BLaER1 treated with 17β-estradiol and CSF1 and Interleukin-3, amounts not matched to agents 10 nM and 100 nM (cell line): ENCODE measurements at regions not wholly inside any gene's neighbourhood (a gene's known extent, or its start where the extent isn't known, plus 50 kb on each side); places are given as distances from the start of the nearest gene placed in this dataset.

Experiments
- H3K27ac ChIP-seq, 11 experiments: shearing (Covaris generic); formaldehyde crosslinking; 2 replicates each; pipeline ENCODE4 v1.8.1; 2022
- H3K27me3 ChIP-seq, 11 experiments: shearing (Covaris generic); formaldehyde crosslinking; 2 replicates each; pipeline ENCODE4 v1.8.1; 2022
- H3K36me3 ChIP-seq, 11 experiments: shearing (Covaris generic); formaldehyde crosslinking; 2 replicates each; pipeline ENCODE4 v1.8.1; 2022
- H3K4me1 ChIP-seq, 10 experiments: shearing (Covaris generic); formaldehyde crosslinking; 2 replicates each; pipeline ENCODE4 v1.8.1; 2022
- H3K4me2 ChIP-seq, 11 experiments: shearing (Covaris generic); formaldehyde crosslinking; 2 replicates each; pipeline ENCODE4 v1.8.1; 2022
- H3K4me3 ChIP-seq, 10 experiments: shearing (Covaris generic); formaldehyde crosslinking; 2 replicates each; pipeline ENCODE4 v1.8.1; 2022
- H3K9ac ChIP-seq, 11 experiments: shearing (Covaris generic); formaldehyde crosslinking; 2 replicates each; pipeline ENCODE4 v1.8.1; 2022
- H3K9me3 ChIP-seq, 11 experiments: shearing (Covaris generic); formaldehyde crosslinking; replicated peaks in 1 of 11; 2 replicates each; pipeline ENCODE4 v1.8.1; 2022
- H4K20me1 ChIP-seq, 11 experiments: shearing (Covaris generic); formaldehyde crosslinking; 2 replicates each; pipeline ENCODE4 v1.8.1; 2022
- Cebpa-rat ChIP-seq, 11 experiments: shearing (Covaris generic); IDR thresholded peaks; 2 replicates each; pipeline ENCODE4 v1.8.1; 2022

DNA sequence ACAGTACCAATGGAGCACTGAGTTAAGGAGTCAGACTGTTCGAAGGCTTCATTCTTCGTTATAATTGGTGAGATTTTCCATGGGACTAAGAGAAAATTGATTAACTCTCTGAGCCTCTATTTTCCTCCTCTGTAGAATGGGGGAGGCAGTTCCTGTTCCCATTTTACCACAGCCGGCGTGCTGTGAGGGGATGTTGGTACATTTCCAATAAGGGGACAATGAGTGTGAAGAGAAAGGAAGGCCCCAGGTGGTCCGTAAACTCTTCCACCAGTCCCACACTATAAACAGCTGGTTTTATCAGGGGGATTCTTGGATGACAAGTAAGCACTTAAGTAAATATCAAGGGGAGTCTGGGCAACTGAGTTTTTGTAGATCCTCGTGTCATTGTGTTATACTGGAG lies 109.9 kb downstream of the DAD1 start:
- H3K36me3 ChIP-seq = peaks cover 0 to 25% (median 0%) of the 10 kb centered on the region in 11 experiments; a peak in 2 of 22 replicates
- no peaks in the 10 kb centered on the region for H3K9me3 ChIP-seq
- no peaks in the 10 kb centered on the region for H3K27me3 ChIP-seq
- H3K27ac ChIP-seq = peak overlapping the region in 8 of 11 experiments; percentile 81 to 98 (median 90); a peak in 17 of 22 replicates
- H3K4me2 ChIP-seq = peak overlapping the region; percentile 66 to 92 (median 77)
- H3K4me3 ChIP-seq = peak overlapping the region in 7 of 10 experiments; percentile 40 to 74 (median 58); a peak in 13 of 20 replicates
- H3K4me1 ChIP-seq = peaks cover 54 to 100% (median 97%) of the 10 kb centered on the region in 10 experiments
- H3K9ac ChIP-seq = peak overlapping the region in 9 of 11 experiments; percentile 41 to 92 (median 82); a peak in 17 of 22 replicates
- no peak for TF ChIP-seq Cebpa-rat (IDR thresholded peaks at IDR 0.05)
- H4K20me1 ChIP-seq = no peaks in the 10 kb centered on the region

DNA sequence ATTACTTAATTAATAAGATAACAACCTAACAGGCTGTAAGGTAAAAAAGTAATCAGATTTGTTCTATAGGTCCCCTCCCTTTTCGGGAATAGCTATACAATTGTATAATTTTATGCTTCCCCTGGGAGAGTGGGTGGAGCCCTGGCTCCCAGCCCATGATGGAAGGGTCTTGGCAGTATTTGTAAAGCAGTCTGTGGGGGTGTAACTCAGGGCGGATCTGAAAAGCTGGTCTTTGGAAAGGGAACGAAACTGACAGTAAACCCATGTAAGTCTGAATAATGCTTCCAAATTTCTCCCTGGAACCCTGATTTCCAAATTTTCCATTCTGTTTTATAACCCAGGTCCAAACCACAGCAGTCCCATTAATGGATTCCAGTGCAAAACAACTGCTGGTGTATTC lies 110.4 kb downstream of the DAD1 start:
- Histone ChIP-seq H3K4me3 (peak overlapping the region in 7 of 10 experiments; percentile 40 to 74 (median 58); a peak in 13 of 20 replicates), H3K27me3 (no peaks in the 10 kb centered on the region), H4K20me1 (no peaks in the 10 kb centered on the region), H3K9me3 (no peaks in the 10 kb centered on the region), H3K9ac (peak overlapping the region in 8 of 11 experiments; percentile 55 to 92 (median 83); a peak in 17 of 22 replicates), H3K27ac (peak overlapping the region in 8 of 11 experiments; percentile 81 to 98 (median 90); a peak in 17 of 22 replicates), H3K4me1 (peaks cover 49 to 100% (median 97%) of the 10 kb centered on the region in 10 experiments; a peak in 19 of 20 replicates), H3K36me3 (peaks cover 0 to 25% (median 0%) of the 10 kb centered on the region in 11 experiments; a peak in 2 of 22 replicates), H3K4me2 (peak overlapping the region; percentile 66 to 92 (median 77))
- TF ChIP-seq Cebpa-rat (IDR thresholded peaks at IDR 0.05) = no peak

DNA sequence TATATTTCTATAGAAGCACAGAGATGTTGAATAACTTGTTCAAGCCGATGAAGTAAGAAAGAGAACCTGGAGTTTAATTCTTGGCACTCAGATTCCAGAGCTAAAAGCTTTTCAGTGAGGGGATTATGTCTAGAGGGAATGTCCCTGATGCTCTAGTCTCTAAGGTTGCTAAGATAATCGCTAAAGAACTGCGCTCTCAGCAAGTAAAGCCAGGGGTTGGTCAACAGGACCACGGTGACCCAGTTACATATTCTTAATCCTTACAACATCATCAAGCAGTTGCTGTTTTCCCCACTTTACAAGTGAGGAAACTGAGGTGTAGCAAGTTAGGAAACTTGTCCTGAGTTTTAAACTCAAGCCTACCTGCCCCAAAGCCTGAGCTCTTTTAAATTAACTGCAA lies 110.8 kb downstream of the DAD1 start:
- H3K36me3 ChIP-seq = peaks cover 0 to 23% (median 0%) of the 10 kb centered on the region in 11 experiments; a peak in 2 of 22 replicates
- H4K20me1 ChIP-seq = no peaks in the 10 kb centered on the region
- peak overlapping the region; percentile 66 to 92 (median 77); a peak in 21 of 22 replicates for H3K4me2 ChIP-seq
- no peaks in the 10 kb centered on the region for H3K9me3 ChIP-seq
- H3K4me1 ChIP-seq = peaks cover 45 to 100% (median 97%) of the 10 kb centered on the region in 10 experiments; a peak in 19 of 20 replicates
- peak overlapping the region in 6 of 10 experiments; percentile 45 to 74 (median 62); a peak in 13 of 20 replicates for H3K4me3 ChIP-seq
- peak overlapping the region in 8 of 11 experiments; percentile 55 to 92 (median 83); a peak in 17 of 22 replicates for H3K9ac ChIP-seq
- no peaks in the 10 kb centered on the region for H3K27me3 ChIP-seq
- H3K27ac ChIP-seq = peak overlapping the region in 9 of 11 experiments; percentile 9 to 98 (median 89); a peak in 17 of 22 replicates
- TF ChIP-seq Cebpa-rat (IDR thresholded peaks at IDR 0.05) = no peak

DNA sequence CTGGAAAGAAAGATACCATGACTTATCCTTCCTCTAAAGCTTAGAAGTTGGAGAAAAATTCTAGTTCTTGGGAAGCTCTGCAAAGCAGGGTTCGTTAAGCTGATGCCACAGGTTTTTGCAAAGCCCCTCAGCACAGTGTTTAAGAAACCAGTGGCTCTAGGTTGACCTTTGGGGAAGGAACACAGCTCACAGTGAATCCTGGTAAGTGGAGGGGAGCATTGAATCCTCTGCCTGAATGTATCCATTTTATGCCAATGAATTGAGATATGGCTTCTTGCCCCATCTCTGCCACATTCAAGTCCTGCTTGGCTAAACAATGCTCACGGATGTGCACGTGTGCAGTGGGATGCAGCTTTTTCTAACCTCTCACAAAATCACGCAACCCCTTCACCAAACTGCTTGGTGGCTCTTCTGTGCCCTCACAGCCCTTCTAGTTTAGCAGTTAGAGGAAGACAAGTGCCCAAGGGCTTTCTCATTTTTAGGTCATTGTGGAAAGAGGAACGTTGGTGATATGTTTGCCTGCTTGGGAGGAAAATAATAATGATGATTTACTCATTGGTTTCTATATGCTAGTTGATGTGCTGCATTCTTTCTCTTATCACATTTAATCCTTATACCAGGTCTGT lies 111.3 kb downstream of the DAD1 start:
- H3K27me3 ChIP-seq = no peaks in the 10 kb centered on the region
- no peak for TF ChIP-seq Cebpa-rat (IDR thresholded peaks at IDR 0.05)
- peak overlapping the region in 8 of 11 experiments; percentile 55 to 92 (median 83); a peak in 17 of 22 replicates for H3K9ac ChIP-seq
- H3K27ac ChIP-seq = peak overlapping the region in 9 of 11 experiments; percentile 9 to 98 (median 89); a peak in 17 of 22 replicates
- H3K4me2 ChIP-seq = peak overlapping the region; percentile 66 to 92 (median 77); a peak in 21 of 22 replicates
- H3K36me3 ChIP-seq = peaks cover 0 to 18% (median 0%) of the 10 kb centered on the region in 11 experiments; a peak in 2 of 22 replicates
- H4K20me1 ChIP-seq = no peaks in the 10 kb centered on the region
- H3K9me3 ChIP-seq = no peaks in the 10 kb centered on the region
- H3K4me1 ChIP-seq = peaks cover 41 to 100% (median 95%) of the 10 kb centered on the region in 10 experiments
- peak overlapping the region in 6 of 10 experiments; percentile 45 to 74 (median 62); a peak in 11 of 20 replicates for H3K4me3 ChIP-seq

DNA sequence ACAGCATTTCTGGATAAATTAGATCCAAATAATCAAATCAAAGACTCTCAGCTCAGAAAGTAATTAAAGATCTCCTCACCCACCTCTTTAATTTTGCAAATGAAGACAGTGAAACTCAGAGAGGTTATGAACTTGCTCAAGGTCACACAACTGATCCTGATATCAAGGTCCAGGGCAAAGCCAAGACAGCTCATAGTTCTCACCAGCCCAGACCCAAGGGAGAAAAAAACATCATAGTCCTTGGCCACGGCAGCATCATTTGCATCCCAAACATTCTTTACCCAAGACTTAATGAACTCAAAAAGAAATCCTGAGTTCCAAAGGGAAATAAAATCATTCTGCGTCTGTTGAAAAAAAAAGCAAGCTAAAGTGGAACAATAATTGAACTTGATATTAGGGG lies 112.1 kb downstream of the DAD1 start:
- Histone ChIP-seq H3K4me3 (peak overlapping the region in 6 of 10 experiments; percentile 53 to 74 (median 62); a peak in 11 of 20 replicates), H3K27ac (peak overlapping the region in 8 of 11 experiments; percentile 81 to 98 (median 90); a peak in 16 of 22 replicates), H3K36me3 (peaks cover 0 to 18% (median 0%) of the 10 kb centered on the region in 11 experiments; a peak in 2 of 22 replicates), H3K4me1 (peaks cover 43 to 99% (median 88%) of the 10 kb centered on the region in 10 experiments), H3K9ac (peak overlapping the region in 8 of 11 experiments; percentile 55 to 92 (median 83); a peak in 15 of 22 replicates), H4K20me1 (no peaks in the 10 kb centered on the region), H3K9me3 (no peaks in the 10 kb centered on the region), H3K27me3 (no peaks in the 10 kb centered on the region), H3K4me2 (peak overlapping the region in 10 of 11 experiments; percentile 66 to 92 (median 80); a peak in 19 of 22 replicates)
- TF ChIP-seq Cebpa-rat (IDR thresholded peaks at IDR 0.05) = no peak

DNA sequence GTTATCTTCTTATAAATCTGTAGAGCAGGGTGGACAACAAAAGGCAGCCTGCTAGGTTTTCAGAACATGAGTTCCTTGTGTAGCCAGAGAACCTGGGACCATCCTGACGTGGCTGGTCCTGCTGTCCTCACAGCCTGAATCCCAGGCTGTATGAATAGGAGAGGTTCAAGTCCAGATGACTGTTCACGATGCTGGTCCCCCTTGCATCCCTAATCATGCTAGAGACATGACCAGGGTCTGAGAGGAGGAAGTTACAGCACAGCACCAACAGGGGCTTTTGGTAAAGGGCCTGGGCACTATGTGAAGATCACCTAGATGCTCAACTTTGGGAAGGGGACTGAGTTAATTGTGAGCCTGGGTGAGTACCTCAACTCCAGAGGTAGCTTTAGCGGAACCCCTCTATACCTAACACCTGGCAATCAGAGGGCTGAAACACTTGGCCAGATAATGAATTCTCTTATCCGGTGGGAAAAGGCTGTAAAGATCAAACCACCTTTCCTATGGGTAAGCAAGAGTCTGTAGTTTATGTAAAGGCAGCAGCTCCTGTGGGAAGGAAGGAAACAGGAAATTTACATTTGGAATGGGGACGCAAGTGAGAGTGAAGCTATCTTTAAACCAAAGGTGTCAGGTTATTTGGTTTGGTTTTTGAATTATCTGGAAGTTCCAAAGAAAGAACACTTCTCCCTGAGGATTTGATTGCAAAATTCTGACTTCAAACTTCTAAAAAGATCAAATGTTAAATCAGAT lies 112.8 kb downstream of the DAD1 start:
- H3K4me2 ChIP-seq = peak overlapping the region in 10 of 11 experiments; percentile 35 to 92 (median 76); a peak in 19 of 22 replicates
- peaks cover 41 to 96% (median 81%) of the 10 kb centered on the region in 10 experiments for H3K4me1 ChIP-seq
- H3K9me3 ChIP-seq = no peaks in the 10 kb centered on the region
- no peak for TF ChIP-seq Cebpa-rat (IDR thresholded peaks at IDR 0.05)
- peak overlapping the region in 8 of 11 experiments; percentile 63 to 92 (median 83); a peak in 17 of 22 replicates for H3K9ac ChIP-seq
- no peaks in the 10 kb centered on the region for H4K20me1 ChIP-seq
- H3K27ac ChIP-seq = peak overlapping the region in 9 of 11 experiments; percentile 38 to 98 (median 89); a peak in 18 of 22 replicates
- H3K27me3 ChIP-seq = no peaks in the 10 kb centered on the region
- H3K36me3 ChIP-seq = peaks cover 0 to 18% (median 0%) of the 10 kb centered on the region in 11 experiments; a peak in 1 of 22 replicates
- H3K4me3 ChIP-seq = peak overlapping the region in 7 of 10 experiments; percentile 29 to 74 (median 58); a peak in 14 of 20 replicates

DNA sequence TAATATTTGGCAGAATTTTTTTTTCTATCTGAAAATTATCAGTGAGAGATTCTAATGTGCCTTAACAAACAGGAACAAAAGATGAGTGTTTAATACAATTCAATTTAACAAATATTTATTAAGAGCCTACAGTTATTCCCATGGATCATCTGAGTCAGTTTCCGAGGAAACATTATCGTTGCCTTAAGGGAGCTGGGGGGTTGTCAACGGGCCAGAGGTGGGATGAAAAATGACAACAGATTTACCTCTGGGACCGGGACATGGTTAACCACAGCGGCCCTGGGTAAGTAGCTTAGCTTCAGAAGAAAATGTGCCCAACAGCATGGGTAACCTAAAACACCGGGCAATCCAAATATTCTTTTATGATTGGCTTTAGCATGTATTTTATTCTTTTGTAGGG lies 113.6 kb downstream of the DAD1 start:
- H3K9me3 ChIP-seq = no peaks in the 10 kb centered on the region
- TF ChIP-seq Cebpa-rat (IDR thresholded peaks at IDR 0.05) = no peak
- peak overlapping the region in 7 of 10 experiments; percentile 44 to 74 (median 58); a peak in 14 of 20 replicates for H3K4me3 ChIP-seq
- peak overlapping the region in 9 of 11 experiments; percentile 38 to 98 (median 89); a peak in 18 of 22 replicates for H3K27ac ChIP-seq
- H3K36me3 ChIP-seq = peaks cover 0 to 18% (median 0%) of the 10 kb centered on the region in 11 experiments; a peak in 1 of 22 replicates
- peak overlapping the region; percentile 35 to 92 (median 76); a peak in 21 of 22 replicates for H3K4me2 ChIP-seq
- H3K9ac ChIP-seq = peak overlapping the region in 8 of 11 experiments; percentile 63 to 92 (median 83); a peak in 17 of 22 replicates
- no peaks in the 10 kb centered on the region for H4K20me1 ChIP-seq
- no peaks in the 10 kb centered on the region for H3K27me3 ChIP-seq
- H3K4me1 ChIP-seq = peaks cover 33 to 88% (median 73%) of the 10 kb centered on the region in 10 experiments
